Motor neuron (in vitro differentiated cells): ENCODE measurements at regions not wholly inside any gene's neighbourhood (a gene's known extent, or its start where the extent isn't known, plus 50 kb on each side); places are given as distances from the start of the nearest gene placed in this dataset.
A peak's percentile ranks its signal among the peaks of the same experiment; 100 is the strongest.
"Not testable (repeated sequence)": the region's sequence is repeated elsewhere in the genome, so short reads cannot be mapped to it uniquely, and the experiment has no call there.

Source experiments
- ATAC-seq, 8 experiments: fragments of 200-7000 bp; cut with Tn5 transposase; replicated peaks in 6 of 8; 2 replicates each; pipeline ENCODE4 v1.8.0; 2021; ENCODE audit warnings: mild to moderate bottlenecking in 8 of 8, moderate library complexity in 8 of 8
- H3K27ac ChIP-seq, 2 donors: fragments of 250-450 bp; sonication (Bioruptor Pico); 2 replicates each; pipeline ENCODE4 v1.9.0; 2021; ENCODE audit warnings: antibody characterized with exemption in 2 of 2, mild to moderate bottlenecking in 2 of 2, moderate library complexity in 1 of 2
- H3K4me1 ChIP-seq, 2 donors: fragments of 250-450 bp; sonication (Bioruptor Pico); replicated peaks in 1 of 2; 2 replicates each; pipeline ENCODE4 v1.6.1; 2021; ENCODE audit warnings: antibody characterized with exemption in 2 of 2, mild to moderate bottlenecking in 2 of 2, moderate library complexity in 1 of 2
- H3K4me3 ChIP-seq, 5 donors: fragments of 250-450 bp; sonication (Bioruptor Pico); 2 replicates each; pipeline ENCODE4 v1.9.0; 2021; ENCODE audit warnings: antibody characterized with exemption in 5 of 5, mild to moderate bottlenecking in 5 of 5, moderate library complexity in 4 of 5
- WGBS, 10 experiments: fragments of 450-650 bp; shearing (Covaris generic); methylation state at CpG; one replicate each; pipeline ENCODE4 v1.0.0; 2022; 5-methylcytosine and 5-hydroxymethylcytosine counted together
- in situ Hi-C, 9 experiments: fragments of 400-800 bp; cut with MboI; loops; one replicate each; pipeline ENCODE4 v1.15.0; 2021; ENCODE audit warnings: low sequenced_read_pairs in 9 of 9, low pct_unique_long_range_greater_than_20kb in 2 of 9; ENCODE audit not compliant: unreplicated experiment in 9 of 9

DNA sequence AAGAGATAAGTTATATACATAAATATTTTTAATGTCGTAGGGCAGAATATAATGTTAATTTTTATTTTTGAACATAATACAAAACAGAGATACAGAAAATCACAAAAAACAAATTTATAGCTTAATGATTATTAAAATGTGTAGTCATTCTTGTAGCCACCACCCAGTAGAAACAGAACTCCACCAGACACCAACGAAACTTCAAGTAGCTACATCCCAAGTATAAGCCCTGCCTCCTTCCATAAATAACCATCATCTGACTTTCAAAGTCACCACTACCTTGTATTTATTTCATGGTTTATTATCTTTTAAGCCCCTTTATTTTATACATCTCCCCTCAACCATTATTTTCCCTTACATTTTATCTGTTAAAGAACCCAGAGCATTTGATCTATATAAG is 111.9 kb upstream of the ZWINT start:
- in situ Hi-C loops: no loop called here
- WGBS, 10 experiments: 20 to 92% (median 90%) methylated on average over 1 to 2 of the region's 2 CpGs; no CpG with 5 or more reads in 2 of the 10 experiments
- no peak for ATAC-seq
- Histone ChIP-seq H3K27ac (no peak overlapping the region), H3K4me3 (no peak overlapping the region), H3K4me1 (no peaks in the 10 kb centered on the region)

DNA sequence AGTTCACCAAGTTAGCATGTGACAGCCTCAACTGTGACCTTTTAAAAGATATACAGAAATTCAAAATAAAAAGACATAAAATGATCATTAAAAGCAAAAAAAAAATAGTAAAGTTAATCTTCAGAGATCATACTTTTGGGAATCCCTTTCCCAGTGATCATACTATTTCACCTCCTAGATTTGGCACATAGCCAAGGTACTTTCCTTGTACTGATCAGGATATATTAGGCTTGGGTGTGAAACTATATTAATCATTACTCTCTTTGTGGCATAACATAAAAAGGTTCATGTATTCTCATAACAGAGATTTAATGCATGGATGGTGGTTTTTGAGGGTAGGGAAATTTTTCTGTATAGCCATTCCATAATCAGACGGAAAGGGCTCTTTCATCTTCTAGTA is 109.6 kb upstream of the ZWINT start:
- ATAC-seq: no peak
- 0 to 100% (median 86%) methylated on average over 1 of the region's 1 CpG; no CpG with 5 or more reads in 1 of the 10 experiments for WGBS, 10 experiments
- H3K27ac ChIP-seq: no peak overlapping the region
- no peak overlapping the region for H3K4me3 ChIP-seq
- no peaks in the 10 kb centered on the region for H3K4me1 ChIP-seq
- in situ Hi-C loops: no loop called here

DNA sequence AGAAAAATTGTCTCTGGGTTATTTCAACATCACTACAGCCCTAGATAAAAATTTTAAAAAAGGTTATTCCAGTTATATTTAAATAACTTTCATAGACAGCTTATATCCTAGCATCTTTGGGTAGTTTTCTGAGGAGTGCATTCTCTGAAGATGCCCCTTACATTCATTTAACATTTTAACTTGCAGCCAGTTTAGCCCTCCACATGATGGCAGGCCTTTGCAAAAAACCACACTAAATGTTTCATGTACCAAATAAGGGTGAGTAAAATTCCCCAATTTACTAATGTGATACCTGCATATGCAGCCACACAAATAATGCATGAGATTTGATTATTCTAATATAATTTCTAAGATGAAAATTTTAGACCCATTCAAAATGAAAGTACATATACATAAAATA is 108.4 kb upstream of the ZWINT start:
- H3K27ac ChIP-seq: no peak overlapping the region
- H3K4me1 ChIP-seq: no peaks in the 10 kb centered on the region
- no peak for ATAC-seq
- in situ Hi-C loops: no loop called here
- no peak overlapping the region for H3K4me3 ChIP-seq

DNA sequence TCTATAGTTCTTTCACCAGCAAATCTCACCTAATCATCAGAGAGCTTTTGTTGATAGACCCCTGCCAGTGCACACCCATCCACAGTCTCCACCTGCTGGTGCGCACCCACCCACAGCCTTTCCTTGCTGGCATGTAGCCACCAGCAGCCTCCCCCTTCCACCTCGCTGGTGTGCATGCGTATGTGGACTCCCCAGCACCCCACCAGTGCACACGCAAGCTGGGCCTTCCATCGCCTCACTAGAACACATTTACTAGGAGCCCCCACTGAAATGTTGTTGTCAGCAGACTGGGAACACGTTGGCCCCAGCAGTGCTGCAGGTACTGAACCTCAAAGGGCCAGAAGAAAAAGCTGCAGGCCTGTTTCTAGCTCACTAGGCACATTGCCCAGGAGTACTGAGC is 104.9 kb upstream of the ZWINT start:
- no peak overlapping the region for H3K27ac ChIP-seq
- H3K4me3 ChIP-seq: no peak overlapping the region
- in situ Hi-C loops: no loop called here
- H3K4me1 ChIP-seq: no peaks in the 10 kb centered on the region
- ATAC-seq: no peak
- WGBS, 10 experiments: 0 to 100% (median 79%) methylated on average over 1 to 3 of the region's 6 CpGs; no CpG with 5 or more reads in 3 of the 10 experiments

DNA sequence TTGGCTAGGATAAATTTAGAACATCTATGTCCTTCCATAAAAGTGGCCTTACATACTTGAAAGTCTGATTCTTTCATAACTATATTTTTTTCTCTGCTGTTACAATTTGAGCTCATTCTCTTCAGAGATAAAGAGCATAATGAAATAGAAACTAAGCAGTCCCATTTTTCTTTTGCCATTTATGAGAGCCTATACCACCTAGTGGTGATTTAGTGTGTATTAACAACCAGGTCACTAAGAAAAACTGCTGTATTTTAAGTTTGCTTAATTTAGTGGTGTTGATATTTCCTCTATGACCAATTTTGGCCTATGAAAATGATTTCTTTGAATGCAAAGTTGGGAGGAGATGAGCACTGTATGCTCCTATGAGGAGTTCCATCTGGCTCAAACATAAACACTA is 88.7 kb upstream of the ZWINT start:
- Histone ChIP-seq H3K27ac (no peak overlapping the region), H3K4me1 (no peaks in the 10 kb centered on the region), H3K4me3 (no peak overlapping the region)
- in situ Hi-C loops: no loop called here
- no peak for ATAC-seq

DNA sequence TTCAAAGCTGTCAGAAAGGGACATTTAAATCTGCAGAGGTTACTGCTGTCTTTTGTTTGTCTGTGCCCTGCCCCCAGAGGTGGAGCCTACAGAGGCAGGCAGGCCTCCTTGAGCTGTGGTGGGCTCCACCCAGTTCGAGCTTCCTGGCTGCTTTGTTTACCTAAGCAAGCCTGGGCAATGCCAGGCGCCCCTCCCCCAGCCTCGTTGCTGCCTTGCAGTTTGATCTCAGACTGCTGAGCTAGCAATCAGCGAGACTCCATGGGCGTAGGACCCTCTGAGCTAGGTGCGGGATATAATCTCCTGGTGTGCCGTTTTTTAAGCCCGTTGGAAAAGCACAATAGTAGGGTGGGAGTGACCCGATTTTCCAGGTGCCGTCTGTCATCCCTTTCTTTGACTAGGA is 86.6 kb upstream of the ZWINT start:
- H3K4me1 ChIP-seq, in situ Hi-C loops, H3K27ac ChIP-seq, ATAC-seq, H3K4me3 ChIP-seq: not testable (repeated sequence)
- WGBS, 10 experiments: 87 to 92% methylated on average over 2 to 7 of the region's 10 CpGs; no CpG with 5 or more reads in 8 of the 10 experiments

DNA sequence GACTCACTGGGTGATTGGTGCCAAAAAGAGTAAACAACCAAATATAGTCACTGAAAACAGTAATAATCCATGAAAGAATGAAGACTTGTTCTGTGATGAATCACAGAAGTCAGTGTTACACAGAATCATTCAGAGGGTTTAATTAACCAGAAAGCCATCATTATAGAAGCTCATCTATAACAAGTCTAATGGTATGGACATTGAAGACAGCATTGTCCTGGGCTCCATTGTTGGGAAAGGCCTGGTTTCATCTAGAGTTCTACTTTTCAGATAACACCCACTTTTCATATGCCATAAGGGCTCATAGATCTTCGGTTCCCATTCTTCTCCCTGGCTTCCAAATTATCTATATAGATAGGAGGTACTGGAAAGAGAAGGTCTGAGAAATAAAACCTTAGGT is 80.3 kb upstream of the ZWINT start:
- H3K27ac ChIP-seq, in situ Hi-C loops, H3K4me3 ChIP-seq, H3K4me1 ChIP-seq: not testable (repeated sequence)
- WGBS, 10 experiments: 0 to 60% (median 20%) methylated on average over 1 of the region's 1 CpG; no CpG with 5 or more reads in 3 of the 10 experiments
- ATAC-seq: peak in 4 of 8 experiments; percentile 30 to 74 (median 64)
